ENCODE measurements at regions not wholly inside any gene's neighbourhood (a gene's known extent, or its start where the extent isn't known, plus 50 kb on each side); places are given as distances from the start of the nearest gene placed in this dataset.

- TF ChIP-seq POLR2A (IDR thresholded peaks at IDR 0.05) = no peak
- no peak for TF ChIP-seq CTCF (IDR thresholded peaks at IDR 0.05)
These were observed 689.6 kb upstream of the FOXG1 start for GRCh38 chr14:28077021-28077420.
